A549 (cell line): ENCODE measurements at regions not wholly inside any gene's neighbourhood (a gene's known extent, or its start where the extent isn't known, plus 50 kb on each side); places are given as distances from the start of the nearest gene placed in this dataset.

ENCODE experiments used
- ATAC-seq, 2 experiments: fragments of 200-7000 bp in 1 of 2; fragments of >200 bp in 1 of 2; cut with Nextera tagmentation in 1 of 2; cut with Tn5 transposase in 1 of 2; 3 replicates each; pipeline versions ENCODE4 v1.8.0 to v1.9.1; 2018 to 2020; ENCODE audit warnings: mild to moderate bottlenecking in 1 of 2, moderate library complexity in 1 of 2
- CTCF ChIA-PET: fragments of 300-600 bp; sonication (Branson Sonifier 250); formaldehyde crosslinking; extraction: SDS; loops from one replicate; lab custom pipeline; 2021; ENCODE audit warnings: antibody characterized with exemption, inconsistent platforms; lab: Yijun Ruan, JAX
- POLR2A ChIA-PET: fragments of 350-600 bp; formaldehyde crosslinking; extraction: SDS; loops from one replicate; lab custom pipeline; 2021; ENCODE audit warnings: antibody characterized with exemption, inconsistent platforms; lab: Yijun Ruan, JAX
- DNase-seq, 2 experiments: peaks; one replicate each; pipeline versions ENCODE4 v3.0.0 to v3.0.0-alpha.2; 2011 to 2016; ENCODE audit warnings: low read depth in 1 of 2, low spot score in 1 of 2
- FAIRE-seq: peaks from 2 replicates; lab custom pipeline; 2011; peaks lifted over from hg19 to GRCh38; lab: Jason Lieb, UNC
- H3K27ac ChIP-seq, 2 experiments: fragments of >200 bp; sonication (Bioruptor Twin); formaldehyde crosslinking; 3 replicates each; pipeline ENCODE4 v1.5.1; 2016 to 2017
- H3K4me1 ChIP-seq: fragments of >200 bp; sonication (Bioruptor Twin); formaldehyde crosslinking; 3 replicates; pipeline ENCODE4 v1.6.1; 2016
- H3K4me2 ChIP-seq: fragments of >200 bp; sonication (Bioruptor Twin); formaldehyde crosslinking; 3 replicates; pipeline ENCODE4 v1.6.1; 2016
- H3K4me3 ChIP-seq: fragments of >200 bp; sonication (Bioruptor Twin); formaldehyde crosslinking; 3 replicates; pipeline ENCODE4 v1.5.1; 2016
- H3K9me3 ChIP-seq: fragments of >200 bp; sonication (Bioruptor Twin); formaldehyde crosslinking; 3 replicates; pipeline ENCODE4 v1.6.1; 2016
- ATOH8 ChIP-seq: fragments of 250-450 bp; sonication (Bioruptor Pico); IDR thresholded peaks from 2 replicates; pipeline ENCODE4 v1.5.0; 2020; ENCODE audit warnings: low read depth, mild to moderate bottlenecking, moderate library complexity
- EHF ChIP-seq: fragments of 250-450 bp; sonication (Bioruptor Pico); IDR thresholded peaks from 2 replicates; pipeline ENCODE4 v1.5.0; 2020; ENCODE audit warnings: mild to moderate bottlenecking
- FOSL2 ChIP-seq, 2 experiments: fragments of 450-650 bp in 1 of 2; fragments of >200 bp in 1 of 2; sonication (Bioruptor Twin) in 1 of 2; formaldehyde crosslinking; IDR thresholded peaks; 2 replicates each; pipeline versions ENCODE4 v1.5.0 to v1.6.1; 2016 to 2020; ENCODE audit warnings: mild to moderate bottlenecking in 1 of 2, moderate library complexity in 1 of 2
- GATA3 ChIP-seq: IDR thresholded peaks from 2 replicates; pipeline ENCODE4 v1.6.1; 2012; ENCODE audit warnings: borderline replicate concordance
- HEYL ChIP-seq: fragments of 250-450 bp; sonication (Bioruptor Pico); IDR thresholded peaks from 2 replicates; pipeline ENCODE4 v1.8.0; 2021; ENCODE audit warnings: mild to moderate bottlenecking, moderate library complexity
- HOXA7 ChIP-seq: fragments of 250-450 bp; sonication (Bioruptor Pico); IDR thresholded peaks from 2 replicates; pipeline ENCODE4 v1.5.0; 2020; ENCODE audit warnings: mild to moderate bottlenecking, moderate library complexity
- HOXB13 ChIP-seq: fragments of 250-450 bp; sonication (Bioruptor Pico); IDR thresholded peaks from 2 replicates; pipeline ENCODE4 v1.5.0; 2020; ENCODE audit warnings: low read depth, mild to moderate bottlenecking, moderate library complexity
- KDM5A ChIP-seq: fragments of 200-600 bp; sonication (generic); IDR thresholded peaks from 2 replicates; pipeline ENCODE4 v1.6.1; 2016; ENCODE audit warnings: antibody characterized with exemption, mild to moderate bottlenecking
- MAFK ChIP-seq: fragments of 450-650 bp; IDR thresholded peaks from 2 replicates; pipeline ENCODE4 v1.6.1; 2014; ENCODE audit not compliant: partially characterized antibody
- MAX ChIP-seq: IDR thresholded peaks from 2 replicates; pipeline ENCODE4 v1.6.1; 2012
- MAZ ChIP-seq: fragments of 150-350 bp; IDR thresholded peaks from 2 replicates; pipeline ENCODE4 v1.6.1; 2014; ENCODE audit warnings: antibody characterized with exemption, low read depth, low read length, borderline replicate concordance
- PBX3 ChIP-seq: IDR thresholded peaks from 2 replicates; pipeline ENCODE4 v1.6.1; 2012
- PHF8 ChIP-seq: fragments of 200-600 bp; sonication (generic); IDR thresholded peaks from 2 replicates; pipeline ENCODE4 v1.6.1; 2016; ENCODE audit warnings: low read depth, mild to moderate bottlenecking, antibody characterized with exemption, moderate library complexity, borderline replicate concordance
- POLR2A ChIP-seq: IDR thresholded peaks from 2 replicates; pipeline ENCODE4 v1.6.1; 2012; ENCODE audit warnings: mild to moderate bottlenecking, low read length
- RCOR1 ChIP-seq: fragments of 150-350 bp; IDR thresholded peaks from 2 replicates; pipeline ENCODE4 v1.6.1; 2014; ENCODE audit warnings: antibody characterized with exemption, low read length, low read depth
- RFX5 ChIP-seq: fragments of 450-650 bp; IDR thresholded peaks from 2 replicates; pipeline ENCODE4 v1.7.1; 2014; ENCODE audit warnings: antibody characterized with exemption, mild to moderate bottlenecking, moderate library complexity
- SREBF2 ChIP-seq: fragments of 450-650 bp; IDR thresholded peaks from 2 replicates; pipeline ENCODE4 v1.6.1; 2014; ENCODE audit warnings: mild to moderate bottlenecking, moderate library complexity
- TP53 ChIP-seq: fragments of 250-450 bp; sonication (Bioruptor Pico); IDR thresholded peaks from 2 replicates; pipeline ENCODE4 v1.5.0; 2021; ENCODE audit warnings: mild to moderate bottlenecking, moderate library complexity
- ZSCAN20 ChIP-seq: fragments of 250-450 bp; sonication (Bioruptor Pico); IDR thresholded peaks from 2 replicates; pipeline ENCODE4 v1.8.0; 2022; ENCODE audit warnings: mild to moderate bottlenecking, moderate library complexity
- WGBS: methylation state at CpG from one replicate; pipeline ENCODE4 v1.1.6; 2017; ENCODE audit errors: missing lambda C conversion rate; 5-methylcytosine and 5-hydroxymethylcytosine counted together
- TF ChIP-seq, protein P1 (sequence below): fragments of >200 bp; sonication (Bioruptor Twin); formaldehyde crosslinking; IDR thresholded peaks from 3 replicates; pipeline ENCODE4 v1.6.1; 2016
- TF ChIP-seq, protein P2 (sequence below): fragments of 250-450 bp; sonication (Bioruptor Pico); IDR thresholded peaks from 2 replicates; pipeline ENCODE4 v1.5.0; 2021; ENCODE audit warnings: mild to moderate bottlenecking, moderate library complexity, borderline replicate concordance
- TF ChIP-seq, protein P3 (sequence below): fragments of >200 bp; sonication (Bioruptor Twin); formaldehyde crosslinking; IDR thresholded peaks from 2 replicates; pipeline ENCODE4 v1.6.1; 2016
- TF ChIP-seq, protein P4 (sequence below): fragments of >200 bp; sonication (Bioruptor Twin); formaldehyde crosslinking; IDR thresholded peaks from 3 replicates; pipeline ENCODE4 v1.5.1; 2016

GRCh38 chr6:165040440-165040839 is 269.0 kb downstream of the C6orf118 start:
- FAIRE-seq (no peak), DNase-seq (no peak), ATAC-seq (no peak)
- 0% methylated on average over 1 of the region's 1 CpG for WGBS
- H3K27ac ChIP-seq: no peak overlapping the region
- POLR2A ChIA-PET: no interaction called here
- no peak overlapping the region for H3K4me3 ChIP-seq
- no peaks in the 10 kb centered on the region for H3K4me1 ChIP-seq
- no peaks in the 10 kb centered on the region for H3K9me3 ChIP-seq
- no peak overlapping the region for H3K4me2 ChIP-seq
- CTCF ChIA-PET: no interaction called here
- TF ChIP-seq GATA3: no peak
- TF ChIP-seq, protein P1, sequence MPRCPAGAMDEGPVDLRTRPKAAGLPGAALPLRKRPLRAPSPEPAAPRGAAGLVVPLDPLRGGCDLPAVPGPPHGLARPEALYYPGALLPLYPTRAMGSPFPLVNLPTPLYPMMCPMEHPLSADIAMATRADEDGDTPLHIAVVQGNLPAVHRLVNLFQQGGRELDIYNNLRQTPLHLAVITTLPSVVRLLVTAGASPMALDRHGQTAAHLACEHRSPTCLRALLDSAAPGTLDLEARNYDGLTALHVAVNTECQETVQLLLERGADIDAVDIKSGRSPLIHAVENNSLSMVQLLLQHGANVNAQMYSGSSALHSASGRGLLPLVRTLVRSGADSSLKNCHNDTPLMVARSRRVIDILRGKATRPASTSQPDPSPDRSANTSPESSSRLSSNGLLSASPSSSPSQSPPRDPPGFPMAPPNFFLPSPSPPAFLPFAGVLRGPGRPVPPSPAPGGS: no peak
- TF ChIP-seq, protein P2, sequence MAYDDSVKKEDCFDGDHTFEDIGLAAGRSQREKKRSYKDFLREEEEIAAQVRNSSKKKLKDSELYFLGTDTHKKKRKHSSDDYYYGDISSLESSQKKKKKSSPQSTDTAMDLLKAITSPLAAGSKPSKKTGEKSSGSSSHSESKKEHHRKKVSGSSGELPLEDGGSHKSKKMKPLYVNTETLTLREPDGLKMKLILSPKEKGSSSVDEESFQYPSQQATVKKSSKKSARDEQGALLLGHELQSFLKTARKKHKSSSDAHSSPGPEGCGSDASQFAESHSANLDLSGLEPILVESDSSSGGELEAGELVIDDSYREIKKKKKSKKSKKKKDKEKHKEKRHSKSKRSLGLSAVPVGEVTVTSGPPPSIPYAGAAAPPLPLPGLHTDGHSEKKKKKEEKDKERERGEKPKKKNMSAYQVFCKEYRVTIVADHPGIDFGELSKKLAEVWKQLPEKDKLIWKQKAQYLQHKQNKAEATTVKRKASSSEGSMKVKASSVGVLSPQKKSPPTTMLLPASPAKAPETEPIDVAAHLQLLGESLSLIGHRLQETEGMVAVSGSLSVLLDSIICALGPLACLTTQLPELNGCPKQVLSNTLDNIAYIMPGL (CRISPR knock-in tag): no peak
- no peak for TF ChIP-seq ZSCAN20 (CRISPR knock-in tag)
- no peak for TF ChIP-seq FOSL2 (IDR thresholded peaks at IDR 0.05)
- no peak for TF ChIP-seq FOSL2 (CRISPR knock-in tag; IDR thresholded peaks at IDR 0.05)
- no peak for TF ChIP-seq KDM5A
- no peak for TF ChIP-seq MAZ
- no peak for TF ChIP-seq PHF8
- TF ChIP-seq HEYL (CRISPR knock-in tag): no peak

GRCh38 chr6:165034271-165034741 is 275.1 kb downstream of the C6orf118 start:
- 2% methylated on average over 4 of the region's 4 CpGs for WGBS
- no peak overlapping the region for H3K27ac ChIP-seq
- no peak overlapping the region for H3K4me2 ChIP-seq
- TF ChIP-seq EHF (CRISPR knock-in tag) (no peak), HOXA7 (CRISPR knock-in tag) (no peak), RCOR1 (no peak), GATA3 (no peak), PBX3 (no peak), ATOH8 (CRISPR knock-in tag) (no peak), POLR2A (no peak), MAFK (no peak), HOXB13 (CRISPR knock-in tag) (no peak), TP53 (CRISPR knock-in tag) (no peak), RFX5 (no peak), MAX (no peak), KDM5A (no peak), SREBF2 (no peak)
- TF ChIP-seq, protein P3, sequence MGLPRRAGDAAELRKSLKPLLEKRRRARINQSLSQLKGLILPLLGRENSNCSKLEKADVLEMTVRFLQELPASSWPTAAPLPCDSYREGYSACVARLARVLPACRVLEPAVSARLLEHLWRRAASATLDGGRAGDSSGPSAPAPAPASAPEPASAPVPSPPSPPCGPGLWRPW: no peak
- TF ChIP-seq, protein P4, sequence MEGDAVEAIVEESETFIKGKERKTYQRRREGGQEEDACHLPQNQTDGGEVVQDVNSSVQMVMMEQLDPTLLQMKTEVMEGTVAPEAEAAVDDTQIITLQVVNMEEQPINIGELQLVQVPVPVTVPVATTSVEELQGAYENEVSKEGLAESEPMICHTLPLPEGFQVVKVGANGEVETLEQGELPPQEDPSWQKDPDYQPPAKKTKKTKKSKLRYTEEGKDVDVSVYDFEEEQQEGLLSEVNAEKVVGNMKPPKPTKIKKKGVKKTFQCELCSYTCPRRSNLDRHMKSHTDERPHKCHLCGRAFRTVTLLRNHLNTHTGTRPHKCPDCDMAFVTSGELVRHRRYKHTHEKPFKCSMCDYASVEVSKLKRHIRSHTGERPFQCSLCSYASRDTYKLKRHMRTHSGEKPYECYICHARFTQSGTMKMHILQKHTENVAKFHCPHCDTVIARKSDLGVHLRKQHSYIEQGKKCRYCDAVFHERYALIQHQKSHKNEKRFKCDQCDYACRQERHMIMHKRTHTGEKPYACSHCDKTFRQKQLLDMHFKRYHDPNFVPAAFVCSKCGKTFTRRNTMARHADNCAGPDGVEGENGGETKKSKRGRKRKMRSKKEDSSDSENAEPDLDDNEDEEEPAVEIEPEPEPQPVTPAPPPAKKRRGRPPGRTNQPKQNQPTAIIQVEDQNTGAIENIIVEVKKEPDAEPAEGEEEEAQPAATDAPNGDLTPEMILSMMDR: no peak
- TF ChIP-seq, protein P2 (CRISPR knock-in tag): no peak
- no peak overlapping the region for H3K4me3 ChIP-seq
- ChIA-PET POLR2A (no interaction called here), CTCF (no interaction called here)
- no peaks in the 10 kb centered on the region for H3K4me1 ChIP-seq
- FAIRE-seq: no peak
- no peaks in the 10 kb centered on the region for H3K9me3 ChIP-seq
- ATAC-seq: no peak
- DNase-seq: no peak
